KMS-11 (cell line): ENCODE measurements at regions not wholly inside any gene's neighbourhood (a gene's known extent, or its start where the extent isn't known, plus 50 kb on each side); places are given as distances from the start of the nearest gene placed in this dataset.

Experiments
- H2AFZ ChIP-seq: fragments of 200-600 bp; sonication (generic); 2 replicates; pipeline ENCODE4 v1.6.1; 2016; ENCODE audit warnings: antibody characterized with exemption, mixed run types, low read depth
- H3K27ac ChIP-seq: fragments of 200-600 bp; sonication (generic); 2 replicates; pipeline ENCODE4 v1.6.1; 2016; ENCODE audit warnings: mild to moderate bottlenecking, mixed run types
- H3K27me3 ChIP-seq: fragments of 200-600 bp; sonication (generic); 2 replicates; pipeline ENCODE4 v1.6.1; 2017; ENCODE audit warnings: mild to moderate bottlenecking, low read depth, mixed run types, moderate library complexity; ENCODE audit not compliant: insufficient read depth
- H3K36me3 ChIP-seq: fragments of 200-600 bp; sonication (generic); 2 replicates; pipeline ENCODE4 v1.6.1; 2017; ENCODE audit warnings: mild to moderate bottlenecking, mixed run types; ENCODE audit not compliant: insufficient read depth
- H3K4me1 ChIP-seq: fragments of 200-600 bp; sonication (generic); 2 replicates; pipeline ENCODE4 v1.6.1; 2016; ENCODE audit warnings: mild to moderate bottlenecking, low read depth, mixed run types; ENCODE audit not compliant: poor library complexity, severe bottlenecking
- H3K4me2 ChIP-seq: fragments of 200-600 bp; sonication (generic); 2 replicates; pipeline ENCODE4 v1.7.0; 2016; ENCODE audit warnings: mild to moderate bottlenecking, mixed run types
- H3K4me3 ChIP-seq: fragments of 200-600 bp; sonication (generic); IDR thresholded peaks from 2 replicates; pipeline ENCODE4 v1.6.1; 2017; ENCODE audit warnings: low read depth, low read length, mixed read lengths; ENCODE audit not compliant: insufficient read depth
- H3K79me2 ChIP-seq: fragments of 200-600 bp; sonication (generic); 2 replicates; pipeline ENCODE4 v1.6.1; 2016; ENCODE audit warnings: low read depth, mixed run types; ENCODE audit not compliant: insufficient read depth
- H3K9ac ChIP-seq: fragments of 200-600 bp; sonication (generic); 2 replicates; pipeline ENCODE4 v1.6.1; 2016; ENCODE audit warnings: mild to moderate bottlenecking, mixed run types
- H4K20me1 ChIP-seq: fragments of 200-600 bp; sonication (generic); 2 replicates; pipeline ENCODE4 v1.6.1; 2016; ENCODE audit warnings: mild to moderate bottlenecking, mixed run types; ENCODE audit not compliant: insufficient read depth
- CTCF ChIP-seq: fragments of 200-600 bp; sonication (generic); conservative IDR thresholded peaks from 2 replicates; pipeline ENCODE4 v1.6.1; 2017; ENCODE audit warnings: low read depth, mild to moderate bottlenecking, antibody characterized with exemption, low read length, moderate library complexity, mixed read lengths

- Histone ChIP-seq H3K4me1 (no peaks in the 10 kb centered on the region), H2AFZ (no peak overlapping the region), H3K9ac (no peak overlapping the region), H3K79me2 (no peaks in the 10 kb centered on the region), H4K20me1 (no peaks in the 10 kb centered on the region), H3K36me3 (no peaks in the 10 kb centered on the region), H3K27ac (no peak overlapping the region), H3K4me3 (no peak overlapping the region), H3K4me2 (no peak overlapping the region), H3K27me3 (no peaks in the 10 kb centered on the region)
- no peak for TF ChIP-seq CTCF
These were observed 713.7 kb upstream of the EPHA7 start for GRCh38 chr6:94133106-94133505.

GRCh38 chr6:94131271-94131670 is 711.9 kb upstream of the EPHA7 start:
- no peaks in the 10 kb centered on the region for H3K27me3 ChIP-seq
- no peaks in the 10 kb centered on the region for H3K4me1 ChIP-seq
- H4K20me1 ChIP-seq, result no peaks in the 10 kb centered on the region
- no peak for TF ChIP-seq CTCF
- no peak overlapping the region for H3K9ac ChIP-seq
- H3K4me3 ChIP-seq, result no peak overlapping the region
- no peak overlapping the region for H3K4me2 ChIP-seq
- no peaks in the 10 kb centered on the region for H3K79me2 ChIP-seq
- no peak overlapping the region for H2AFZ ChIP-seq
- no peaks in the 10 kb centered on the region for H3K36me3 ChIP-seq
- no peak overlapping the region for H3K27ac ChIP-seq

- Histone ChIP-seq H3K27me3 (no peaks in the 10 kb centered on the region), H3K36me3 (no peaks in the 10 kb centered on the region), H3K79me2 (no peaks in the 10 kb centered on the region), H3K4me3 (no peak overlapping the region), H3K4me2 (no peak overlapping the region), H3K27ac (no peak overlapping the region), H2AFZ (no peak overlapping the region), H3K4me1 (no peaks in the 10 kb centered on the region), H4K20me1 (no peaks in the 10 kb centered on the region), H3K9ac (no peak overlapping the region)
- no peak for TF ChIP-seq CTCF
These were observed 711.1 kb upstream of the EPHA7 start for GRCh38 chr6:94130478-94130877.

GRCh38 chr6:94129926-94130325 is 710.6 kb upstream of the EPHA7 start:
- no peaks in the 10 kb centered on the region for H3K27me3 ChIP-seq

More at GRCh38 chr6:94129926-94130325, 710.6 kb upstream of the EPHA7 start:
- no peak overlapping the region for H3K27ac ChIP-seq
- H3K36me3 ChIP-seq, result no peaks in the 10 kb centered on the region
- H3K79me2 ChIP-seq, result no peaks in the 10 kb centered on the region
- no peaks in the 10 kb centered on the region for H4K20me1 ChIP-seq
- H3K9ac ChIP-seq, result no peak overlapping the region
- no peak overlapping the region for H2AFZ ChIP-seq
- TF ChIP-seq CTCF, result no peak
- no peak overlapping the region for H3K4me3 ChIP-seq
- H3K4me2 ChIP-seq, result no peak overlapping the region
- H3K4me1 ChIP-seq, result no peaks in the 10 kb centered on the region
